NCI-H2196 treated with DMSO at 0.1 percent for 48 hours (cell line): ENCODE measurements at regions not wholly inside any gene's neighbourhood (a gene's known extent, or its start where the extent isn't known, plus 50 kb on each side); places are given as distances from the start of the nearest gene placed in this dataset.

Experiments
- DNase-seq: peaks from one replicate; lab custom pipeline; 2025; ENCODE audit not compliant: unreplicated experiment; lab: John Stamatoyannopoulos, UW

DNA sequence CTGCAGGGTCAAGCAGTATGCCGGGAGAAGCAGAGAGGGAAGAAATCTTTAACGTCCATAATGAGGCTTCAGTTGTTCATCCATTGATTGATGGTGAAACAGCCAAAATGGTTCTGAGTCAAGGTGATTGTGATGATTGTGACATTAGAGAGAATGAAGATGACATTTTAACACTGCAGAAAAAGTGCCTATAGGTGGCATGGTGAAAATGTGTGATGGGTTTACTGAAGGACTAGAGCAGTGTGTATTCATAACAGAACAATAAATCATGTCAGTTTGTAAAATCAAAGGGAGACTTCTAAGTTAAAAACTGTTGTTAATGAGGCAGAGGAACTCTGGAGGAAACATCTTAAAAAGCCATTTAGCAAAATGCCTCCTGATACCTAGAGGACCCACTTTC lies 57.7 kb upstream of the CAND1 start:
- DNase-seq, result no peak

DNA sequence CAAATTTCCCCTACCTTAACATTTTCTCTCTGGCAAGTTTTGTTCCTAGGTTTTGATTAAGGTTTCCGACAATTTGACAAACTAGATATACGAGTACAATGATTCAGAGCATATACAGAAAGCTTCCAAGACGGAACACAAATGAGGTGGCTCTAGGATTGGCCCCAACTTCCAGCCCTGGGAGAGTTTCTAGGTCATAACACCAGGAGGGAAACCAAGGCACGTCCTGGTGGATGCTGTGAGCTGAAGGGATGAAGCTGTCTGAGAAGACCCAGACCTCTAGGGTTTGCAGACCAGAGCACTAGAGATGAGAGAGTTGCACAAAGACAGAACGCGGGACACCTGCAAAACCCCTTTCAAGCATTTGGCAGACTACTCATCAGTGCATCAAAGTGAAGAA lies 51.5 kb upstream of the CAND1 start:
- no peak for DNase-seq
